ENCODE measurements at regions not wholly inside any gene's neighbourhood (a gene's known extent, or its start where the extent isn't known, plus 50 kb on each side); places are given as distances from the start of the nearest gene placed in this dataset.

- TF ChIP-seq CTCF (IDR thresholded peaks at IDR 0.05) (no peak), EP300 (IDR thresholded peaks at IDR 0.05) (no peak), POLR2A (IDR thresholded peaks at IDR 0.05) (no peak)
These were observed 102.8 kb upstream of the ZNF648 start for GRCh38 chr1:182164273-182164672.

Data from ovary (tissue), 3 donors.